Peyer's patch (tissue), 4 donors: ENCODE measurements at regions not wholly inside any gene's neighbourhood (a gene's known extent, or its start where the extent isn't known, plus 50 kb on each side); places are given as distances from the start of the nearest gene placed in this dataset.

Experiments used
- POLR2A ChIP-seq, 2 donors: fragments of 450-650 bp; IDR thresholded peaks; one replicate each; pipeline ENCODE4 v1.5.1; 2017; ENCODE audit warnings: antibody characterized with exemption in 2 of 2, mild to moderate bottlenecking in 2 of 2, moderate library complexity in 2 of 2
- TF ChIP-seq, protein P1 (sequence below), 6 experiments: fragments of 450-650 bp in 4 of 6; fragments of 200-600 bp in 2 of 6; sonication (generic) in 1 of 6; IDR thresholded peaks; one replicate each; pipeline ENCODE4 v1.5.1; 2017 to 2019; ENCODE audit warnings: antibody characterized with exemption in 6 of 6, mild to moderate bottlenecking in 3 of 6, moderate library complexity in 1 of 6

DNA sequence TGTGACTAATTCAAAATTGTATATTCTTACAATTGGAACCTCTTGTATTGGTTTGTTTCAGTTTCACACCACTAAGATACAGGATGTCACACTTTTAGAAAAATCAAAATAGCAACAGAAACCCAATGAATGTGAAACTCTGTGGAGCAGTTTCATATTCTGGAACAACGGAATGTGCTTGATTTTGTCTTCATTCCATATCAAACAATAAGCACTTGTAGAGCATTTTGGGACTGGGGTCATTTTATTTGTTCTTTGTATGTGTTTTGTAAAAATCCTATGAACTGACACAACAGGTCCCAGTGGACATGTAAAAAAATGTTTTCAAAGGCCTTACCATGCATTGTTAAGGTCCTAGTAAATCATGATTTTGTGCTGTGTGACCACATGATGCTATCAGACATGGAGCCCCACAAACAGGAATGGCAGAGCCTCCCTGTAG lies 123.1 kb downstream of the DKK1 start:
- TF ChIP-seq, protein P1, sequence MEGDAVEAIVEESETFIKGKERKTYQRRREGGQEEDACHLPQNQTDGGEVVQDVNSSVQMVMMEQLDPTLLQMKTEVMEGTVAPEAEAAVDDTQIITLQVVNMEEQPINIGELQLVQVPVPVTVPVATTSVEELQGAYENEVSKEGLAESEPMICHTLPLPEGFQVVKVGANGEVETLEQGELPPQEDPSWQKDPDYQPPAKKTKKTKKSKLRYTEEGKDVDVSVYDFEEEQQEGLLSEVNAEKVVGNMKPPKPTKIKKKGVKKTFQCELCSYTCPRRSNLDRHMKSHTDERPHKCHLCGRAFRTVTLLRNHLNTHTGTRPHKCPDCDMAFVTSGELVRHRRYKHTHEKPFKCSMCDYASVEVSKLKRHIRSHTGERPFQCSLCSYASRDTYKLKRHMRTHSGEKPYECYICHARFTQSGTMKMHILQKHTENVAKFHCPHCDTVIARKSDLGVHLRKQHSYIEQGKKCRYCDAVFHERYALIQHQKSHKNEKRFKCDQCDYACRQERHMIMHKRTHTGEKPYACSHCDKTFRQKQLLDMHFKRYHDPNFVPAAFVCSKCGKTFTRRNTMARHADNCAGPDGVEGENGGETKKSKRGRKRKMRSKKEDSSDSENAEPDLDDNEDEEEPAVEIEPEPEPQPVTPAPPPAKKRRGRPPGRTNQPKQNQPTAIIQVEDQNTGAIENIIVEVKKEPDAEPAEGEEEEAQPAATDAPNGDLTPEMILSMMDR (IDR thresholded peaks at IDR 0.05) = no peak
- no peak for TF ChIP-seq POLR2A (IDR thresholded peaks at IDR 0.05)
